HFF-Myc (cell line): ENCODE measurements at regions not wholly inside any gene's neighbourhood (a gene's known extent, or its start where the extent isn't known, plus 50 kb on each side); places are given as distances from the start of the nearest gene placed in this dataset.

Source experiments
- DNase-seq: peaks from one replicate; pipeline ENCODE4 v3.0.0-alpha.2; 2011; ENCODE audit warnings: low read depth; ENCODE audit errors: extremely low read depth
- H3K4me3 ChIP-seq: replicated peaks from 2 replicates; pipeline ENCODE4 v1.5.1; 2011; ENCODE audit warnings: low read depth, mild to moderate bottlenecking, control low read depth, low read length
- CTCF ChIP-seq: IDR thresholded peaks from 2 replicates; pipeline ENCODE4 v1.5.1; 2012; ENCODE audit warnings: mild to moderate bottlenecking, low read depth, low read length, control low read depth; ENCODE audit errors: missing control alignments

GRCh38 chr15:80308002-80308401 is 56.0 kb upstream of the CTXND1 start:
- H3K4me3 ChIP-seq: no peak overlapping the region
- TF ChIP-seq CTCF: no peak
- DNase-seq: no peak

DNA sequence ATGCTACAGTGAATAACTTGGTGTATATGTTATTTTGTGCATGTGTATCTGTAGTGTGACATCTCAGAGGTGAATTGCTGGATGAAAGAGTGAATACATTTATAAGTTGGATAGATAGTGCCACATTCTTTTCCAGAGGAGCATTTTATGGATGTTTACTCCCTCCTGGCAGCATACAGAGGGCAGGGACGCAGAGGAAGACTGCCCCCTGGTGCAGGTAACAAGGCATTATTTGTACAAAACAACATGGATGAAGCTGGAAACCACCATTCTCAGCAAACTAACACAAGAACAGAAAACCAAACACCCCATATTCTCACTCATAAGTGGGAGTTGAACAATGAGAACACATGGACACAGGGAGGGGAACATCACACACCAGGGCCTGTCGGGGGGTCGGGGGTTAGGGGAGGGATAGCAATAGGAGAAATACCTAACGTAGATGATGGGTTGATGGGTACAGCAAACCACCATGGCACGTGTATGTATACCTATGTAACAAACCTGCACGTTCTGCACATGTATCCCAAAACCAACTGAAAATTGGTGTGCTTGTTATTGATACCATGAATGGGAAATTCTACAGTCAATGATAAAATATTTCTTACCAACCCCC is 57.9 kb upstream of the CTXND1 start:
- DNase-seq: no peak
- TF ChIP-seq CTCF: peak; percentile 59
- H3K4me3 ChIP-seq: no peak overlapping the region

- no peak overlapping the region for H3K4me3 ChIP-seq
- no peak for DNase-seq
- TF ChIP-seq CTCF: no peak
Measured at GRCh38 chr15:80310776-80311175, 58.8 kb upstream of the CTXND1 start.

DNA sequence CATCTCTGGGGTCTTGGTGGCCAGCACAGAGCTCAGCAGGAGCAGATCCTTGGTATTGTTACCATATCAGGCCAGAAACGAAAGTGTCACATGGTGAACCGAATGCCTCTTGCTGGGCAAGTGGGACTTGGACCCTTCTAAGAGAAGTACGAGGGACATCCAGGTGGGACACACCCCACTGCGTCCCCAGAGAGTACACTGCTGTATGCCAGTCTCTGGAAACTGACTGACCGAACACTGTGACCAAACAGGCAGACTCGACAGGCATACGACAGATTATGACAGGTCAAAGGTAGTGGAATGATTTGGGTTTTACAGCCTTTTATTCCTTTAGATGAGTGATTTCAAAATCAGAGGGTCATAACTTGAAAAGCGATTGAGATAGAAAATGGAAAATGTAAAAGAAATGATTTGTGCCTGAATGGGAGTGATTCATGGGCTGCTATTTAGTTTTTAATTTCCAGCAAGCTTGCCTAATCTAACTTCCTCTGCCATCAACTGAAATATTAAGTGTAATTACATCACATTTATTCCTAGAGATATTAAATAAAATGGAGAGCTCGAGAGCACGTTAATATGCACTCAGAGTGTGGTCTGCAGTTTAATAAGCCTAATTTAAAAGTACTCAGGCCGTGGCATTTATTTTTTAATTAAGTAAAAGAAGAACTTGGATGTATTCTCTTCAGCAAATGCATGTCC is 63.4 kb upstream of the CTXND1 start:
- DNase-seq: no peak
- no peak for TF ChIP-seq CTCF
- H3K4me3 ChIP-seq: no peak overlapping the region

DNA sequence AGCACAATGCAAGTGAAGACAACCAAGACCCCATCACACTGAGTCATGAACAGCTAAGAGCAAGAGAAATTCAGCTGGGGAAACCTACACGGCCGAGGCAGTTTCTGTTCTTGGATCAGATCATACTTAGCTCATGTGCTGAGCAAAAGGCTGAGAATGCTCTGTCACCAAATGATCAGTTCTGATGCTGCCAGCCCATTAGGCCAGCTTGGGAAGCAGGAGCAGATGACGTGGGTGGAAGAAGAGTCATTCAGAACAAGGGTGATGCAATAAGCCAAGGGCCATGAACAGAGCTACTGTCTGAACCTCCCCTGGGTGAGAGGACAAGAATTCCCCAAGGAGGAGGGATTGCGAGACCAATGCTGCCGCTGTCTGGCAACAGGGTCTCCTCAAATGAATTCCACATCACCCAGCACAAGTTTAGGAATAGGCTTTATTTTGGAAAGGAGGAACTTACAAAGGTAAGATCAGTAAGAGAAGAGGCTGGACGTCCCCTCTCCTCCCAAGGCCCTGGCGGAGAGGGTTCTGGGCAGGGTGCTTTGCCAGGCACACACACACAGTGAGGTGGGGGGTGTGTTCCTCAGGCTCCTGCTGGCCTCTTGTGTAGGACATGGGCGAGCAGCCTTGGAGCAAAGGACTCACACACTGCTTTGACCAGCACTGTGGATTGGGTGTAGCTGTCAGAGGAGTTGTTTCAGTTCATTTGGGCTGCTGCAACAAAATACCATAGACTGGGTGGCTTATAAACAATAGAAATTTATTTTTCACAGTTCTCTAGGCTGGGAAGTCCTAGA is 65.6 kb upstream of the CTXND1 start:
- peak; percentile 20 for DNase-seq
- TF ChIP-seq CTCF: no peak
- no peak overlapping the region for H3K4me3 ChIP-seq

- DNase-seq: no peak
- H3K4me3 ChIP-seq: no peak overlapping the region
- TF ChIP-seq CTCF: no peak
Measured at GRCh38 chr15:80321853-80322252, 69.8 kb upstream of the CTXND1 start.
